Body of pancreas (tissue), 4 donors: ENCODE measurements at regions not wholly inside any gene's neighbourhood (a gene's known extent, or its start where the extent isn't known, plus 50 kb on each side); places are given as distances from the start of the nearest gene placed in this dataset.

ENCODE experiments used
- ATAC-seq: fragments of 150-250 bp; one replicate; pipeline ENCODE4 v1.9.1; 2016
- DNase-seq, 4 donors: peaks; one replicate each; pipeline ENCODE4 v3.0.0-alpha.2; 2019
- H3K27ac ChIP-seq, 4 donors: fragments of 200-600 bp; sonication (generic); 1 replicate in 3 of 4; 2 replicates in 1 of 4; pipeline versions ENCODE4 v1.5.1 to v1.6.1; 2016 to 2019; ENCODE audit warnings: mild to moderate bottlenecking in 1 of 4, mixed read lengths in 1 of 4, moderate library complexity in 1 of 4
- H3K27me3 ChIP-seq, 2 donors: fragments of 200-600 bp; sonication (generic); one replicate each; pipeline ENCODE4 v1.6.0; 2016; ENCODE audit warnings: mild to moderate bottlenecking in 1 of 2
- H3K36me3 ChIP-seq, 2 donors: fragments of 200-600 bp; sonication (generic); replicated peaks in 1 of 2; 2 replicates each; pipeline ENCODE4 v1.5.1; 2016; ENCODE audit warnings: low read depth in 2 of 2; ENCODE audit not compliant: insufficient read depth in 1 of 2
- H3K4me1 ChIP-seq: fragments of 200-600 bp; sonication (generic); one replicate; pipeline ENCODE4 v1.6.0; 2016
- H3K4me3 ChIP-seq, 2 donors: fragments of 200-600 bp; sonication (generic); 1 replicate in 1 of 2; 2 replicates in 1 of 2; pipeline ENCODE4 v1.5.1; 2016 to 2019
- H3K9me3 ChIP-seq, 3 donors: fragments of 200-600 bp; sonication (generic); 1 replicate in 2 of 3; 2 replicates in 1 of 3; pipeline ENCODE4 v1.5.1; 2016
- CTCF ChIP-seq, 7 experiments: fragments of 450-650 bp in 4 of 7; fragments of 200-600 bp in 3 of 7; sonication (generic) in 3 of 7; IDR thresholded peaks; one replicate each; pipeline ENCODE4 v1.5.1; 2016 to 2019; ENCODE audit warnings: antibody characterized with exemption in 7 of 7
- POLR2A ChIP-seq, 3 donors: fragments of 450-650 bp; IDR thresholded peaks; one replicate each; pipeline ENCODE4 v1.6.1; 2016; ENCODE audit warnings: antibody characterized with exemption in 3 of 3, mild to moderate bottlenecking in 2 of 3
- WGBS, 2 donors: methylation state at CpG; one replicate each; pipeline ENCODE4 v1.1.5; 2017; 5-methylcytosine and 5-hydroxymethylcytosine counted together
- intact Hi-C: fragments of 100-400 bp; cut with DNase I; formaldehyde crosslinking; loops from one replicate; pipeline ENCODE4 v1.15.1; 2023

- H3K4me1 ChIP-seq: no peaks in the 10 kb centered on the region
- H3K27ac ChIP-seq: no peak overlapping the region
- no peak for TF ChIP-seq CTCF (IDR thresholded peaks at IDR 0.05)
- no peaks in the 10 kb centered on the region for H3K27me3 ChIP-seq
- WGBS, 2 donors: 37 to 46% methylated on average over 1 of the region's 1 CpG
- intact Hi-C loops: no loop called here
- no peaks in the 10 kb centered on the region for H3K9me3 ChIP-seq
- DNase-seq (no peak), ATAC-seq (no peak)
- H3K4me3 ChIP-seq: no peak overlapping the region
- no peaks in the 10 kb centered on the region for H3K36me3 ChIP-seq
Observed at GRCh38 chr5:156135531-156135930, 191.4 kb upstream of the SGCD start.

- ATAC-seq (no peak), DNase-seq (no peak)
- no peak overlapping the region for H3K4me3 ChIP-seq
- no peaks in the 10 kb centered on the region for H3K27me3 ChIP-seq
- H3K4me1 ChIP-seq: no peaks in the 10 kb centered on the region
- no peak overlapping the region for H3K27ac ChIP-seq
- WGBS, 2 donors: 54 to 64% methylated on average over 5 of the region's 5 CpGs
- intact Hi-C loops: no loop called here
- TF ChIP-seq CTCF (IDR thresholded peaks at IDR 0.05) (no peak), POLR2A (IDR thresholded peaks at IDR 0.05) (no peak)
- H3K9me3 ChIP-seq: no peaks in the 10 kb centered on the region
- H3K36me3 ChIP-seq: no peaks in the 10 kb centered on the region
Observed at GRCh38 chr5:156137071-156137869, 189.7 kb upstream of the SGCD start.

GRCh38 chr5:156142867-156143266 is 184.1 kb upstream of the SGCD start:
- WGBS, 2 donors: 54 to 69% methylated on average over 2 of the region's 2 CpGs
- ATAC-seq (no peak), DNase-seq (no peak)
- Histone ChIP-seq H3K9me3 (no peaks in the 10 kb centered on the region), H3K4me1 (no peaks in the 10 kb centered on the region), H3K27me3 (no peaks in the 10 kb centered on the region), H3K27ac (no peak overlapping the region), H3K4me3 (no peak overlapping the region), H3K36me3 (no peaks in the 10 kb centered on the region)
- intact Hi-C loops: no loop called here
- TF ChIP-seq POLR2A (IDR thresholded peaks at IDR 0.05): no peak
- no peak for TF ChIP-seq CTCF (IDR thresholded peaks at IDR 0.05)

- TF ChIP-seq CTCF (IDR thresholded peaks at IDR 0.05) (no peak), POLR2A (IDR thresholded peaks at IDR 0.05) (no peak)
- WGBS, 2 donors: 19 to 23% methylated on average over 2 of the region's 2 CpGs
- Histone ChIP-seq H3K36me3 (no peaks in the 10 kb centered on the region), H3K4me1 (no peaks in the 10 kb centered on the region), H3K4me3 (no peak overlapping the region), H3K27ac (no peak overlapping the region), H3K9me3 (no peaks in the 10 kb centered on the region), H3K27me3 (no peaks in the 10 kb centered on the region)
- intact Hi-C loops: no loop called here
- ATAC-seq (no peak), DNase-seq (no peak)
Observed at GRCh38 chr5:156147261-156147943, 179.6 kb upstream of the SGCD start.

GRCh38 chr5:156147944-156148285 is 179.0 kb upstream of the SGCD start:
- Histone ChIP-seq H3K4me1 (no peaks in the 10 kb centered on the region), H3K27ac (no peak overlapping the region), H3K36me3 (no peaks in the 10 kb centered on the region), H3K4me3 (no peak overlapping the region), H3K9me3 (no peaks in the 10 kb centered on the region), H3K27me3 (no peaks in the 10 kb centered on the region)
- TF ChIP-seq POLR2A (IDR thresholded peaks at IDR 0.05): no peak
- TF ChIP-seq CTCF (IDR thresholded peaks at IDR 0.05): no peak
- no peak for ATAC-seq
- DNase-seq: no peak
- intact Hi-C loops: no loop called here
- 69 to 90% methylated on average over 1 of the region's 1 CpG for WGBS, 2 donors
